HCT116 (cell line): ENCODE measurements at regions not wholly inside any gene's neighbourhood (a gene's known extent, or its start where the extent isn't known, plus 50 kb on each side); places are given as distances from the start of the nearest gene placed in this dataset.

ENCODE experiments used
- ATF3 ChIP-seq: IDR thresholded peaks from 2 replicates; pipeline ENCODE4 v1.6.1; 2012
- CBX3 ChIP-seq: IDR thresholded peaks from 2 replicates; pipeline ENCODE4 v1.6.1; 2012; ENCODE audit warnings: low read depth
- CTCF ChIP-seq, 3 experiments: fragments of 200-600 bp in 1 of 3; sonication (generic) in 1 of 3; IDR thresholded peaks in 2 of 3; conservative IDR thresholded peaks in 1 of 3; 2 replicates each; pipeline ENCODE4 v1.5.1; 2012 to 2017; ENCODE audit warnings: low read depth in 2 of 3, low read length in 2 of 3, antibody characterized with exemption in 1 of 3, borderline replicate concordance in 1 of 3, control low read depth in 1 of 3, mild to moderate bottlenecking in 1 of 3, mixed read lengths in 1 of 3, mixed run types in 1 of 3, moderate library complexity in 1 of 3; ENCODE audit not compliant: insufficient read depth in 1 of 3
- EGR1 ChIP-seq: IDR thresholded peaks from 2 replicates; pipeline ENCODE4 v1.6.1; 2012; ENCODE audit warnings: low read depth
- EZH2 ChIP-seq: fragments of 200-600 bp; sonication (generic); IDR thresholded peaks from 2 replicates; pipeline ENCODE4 v1.6.1; 2017; ENCODE audit warnings: antibody characterized with exemption, mixed run types
- MAX ChIP-seq: IDR thresholded peaks from 2 replicates; pipeline ENCODE4 v1.6.1; 2012
- POLR2A ChIP-seq: IDR thresholded peaks from 2 replicates; pipeline ENCODE4 v1.7.0; 2011; ENCODE audit warnings: borderline replicate concordance; ENCODE audit not compliant: insufficient read depth, insufficient read length; ENCODE audit errors: extremely low read depth
- POLR2AphosphoS5 ChIP-seq: IDR thresholded peaks from 2 replicates; pipeline ENCODE4 v1.6.1; 2011; ENCODE audit warnings: mild to moderate bottlenecking, low read depth, low read length, moderate library complexity
- RAD21 ChIP-seq: IDR thresholded peaks from 2 replicates; pipeline ENCODE4 v1.6.1; 2012; ENCODE audit warnings: low read depth, mild to moderate bottlenecking
- REST ChIP-seq: IDR thresholded peaks from 2 replicates; pipeline ENCODE4 v1.6.1; 2012; ENCODE audit warnings: low read depth
- SP1 ChIP-seq: IDR thresholded peaks from 2 replicates; pipeline ENCODE4 v1.6.1; 2012; ENCODE audit warnings: low read depth
- YY1 ChIP-seq: IDR thresholded peaks from 2 replicates; pipeline ENCODE4 v1.6.1; 2011; ENCODE audit warnings: low read length, low read depth, moderate library complexity, mild to moderate bottlenecking; ENCODE audit not compliant: insufficient replicate concordance; ENCODE audit errors: extremely low read depth
- ZBTB33 ChIP-seq: IDR thresholded peaks from 2 replicates; pipeline ENCODE4 v1.6.1; 2011; ENCODE audit warnings: mild to moderate bottlenecking, low read length, moderate library complexity; ENCODE audit not compliant: insufficient replicate concordance; ENCODE audit errors: extremely low read depth

- no peak for TF ChIP-seq EGR1
- TF ChIP-seq POLR2A: no peak
- TF ChIP-seq CTCF (IDR thresholded peaks at IDR 0.05 in 2 of 3, conservative IDR thresholded peaks at IDR 0.05 in 1 of 3; ENCODE audit: borderline replicate concordance in 1 of 3, insufficient read depth in 1 of 3, low read depth in 2 of 3, low read length in 2 of 3): no peak
- no peak for TF ChIP-seq POLR2AphosphoS5
- no peak for TF ChIP-seq ATF3
- no peak for TF ChIP-seq CBX3
- TF ChIP-seq YY1: no peak
- TF ChIP-seq RAD21: no peak
- TF ChIP-seq SP1: no peak
- no peak for TF ChIP-seq REST
- TF ChIP-seq ZBTB33: no peak
- no peak for TF ChIP-seq MAX
- no peak for TF ChIP-seq EZH2
Observed at GRCh38 chr9:96044401-96044800, 168.9 kb downstream of the ERCC6L2 start.
